D721Med (cell line): ENCODE measurements at regions not wholly inside any gene's neighbourhood (a gene's known extent, or its start where the extent isn't known, plus 50 kb on each side); places are given as distances from the start of the nearest gene placed in this dataset.
"Not testable (repeated sequence)": the region's sequence is repeated elsewhere in the genome, so short reads cannot be mapped to it uniquely, and the experiment has no call there.

ENCODE experiments used
- DNase-seq: peaks from one replicate; pipeline ENCODE4 v3.0.0; 2011; ENCODE audit warnings: low spot score; ENCODE audit not compliant: insufficient read length
- FAIRE-seq: peaks from 2 replicates; lab custom pipeline; 2011; peaks lifted over from hg19 to GRCh38; lab: Jason Lieb, UNC
- CTCF ChIP-seq: IDR thresholded peaks from 2 replicates; pipeline ENCODE4 v1.5.1; 2012; ENCODE audit warnings: mild to moderate bottlenecking, control low read depth; ENCODE audit not compliant: insufficient read depth; ENCODE audit errors: missing control alignments

GRCh38 chr11:10975287-10975721 lies 117.5 kb upstream of the ZBED5 start:
- DNase-seq (no peak), FAIRE-seq (no peak)
- no peak for TF ChIP-seq CTCF

GRCh38 chr11:10973416-10973815 lies 115.6 kb upstream of the ZBED5 start:
- TF ChIP-seq CTCF = no peak
- DNase-seq = no peak
- FAIRE-seq = no peak

GRCh38 chr11:10970926-10971325 lies 113.1 kb upstream of the ZBED5 start:
- TF ChIP-seq CTCF = no peak
- DNase-seq (no peak), FAIRE-seq (no peak)

- no peak for TF ChIP-seq CTCF
- DNase-seq (no peak), FAIRE-seq (no peak)
These were observed 111.5 kb upstream of the ZBED5 start for GRCh38 chr11:10969387-10969786.

- not testable (repeated sequence) for FAIRE-seq, DNase-seq
These were observed 99.0 kb upstream of the ZBED5 start for GRCh38 chr11:10956884-10957283.

- TF ChIP-seq CTCF = no peak
- FAIRE-seq (no peak), DNase-seq (no peak)
These were observed 97.8 kb upstream of the ZBED5 start for GRCh38 chr11:10955616-10956015.

GRCh38 chr11:10954184-10954583 lies 96.3 kb upstream of the ZBED5 start:
- TF ChIP-seq CTCF = no peak
- no peak for DNase-seq
- FAIRE-seq = no peak

GRCh38 chr11:10952872-10953271 lies 95.0 kb upstream of the ZBED5 start:
- no peak for TF ChIP-seq CTCF
- FAIRE-seq (no peak), DNase-seq (no peak)

GRCh38 chr11:10947935-10948334 lies 90.1 kb upstream of the ZBED5 start:
- FAIRE-seq = not testable (repeated sequence)

More at GRCh38 chr11:10947935-10948334, 90.1 kb upstream of the ZBED5 start:
- not testable (repeated sequence) for DNase-seq
